ENCODE measurements at regions not wholly inside any gene's neighbourhood (a gene's known extent, or its start where the extent isn't known, plus 50 kb on each side); places are given as distances from the start of the nearest gene placed in this dataset.

DNA sequence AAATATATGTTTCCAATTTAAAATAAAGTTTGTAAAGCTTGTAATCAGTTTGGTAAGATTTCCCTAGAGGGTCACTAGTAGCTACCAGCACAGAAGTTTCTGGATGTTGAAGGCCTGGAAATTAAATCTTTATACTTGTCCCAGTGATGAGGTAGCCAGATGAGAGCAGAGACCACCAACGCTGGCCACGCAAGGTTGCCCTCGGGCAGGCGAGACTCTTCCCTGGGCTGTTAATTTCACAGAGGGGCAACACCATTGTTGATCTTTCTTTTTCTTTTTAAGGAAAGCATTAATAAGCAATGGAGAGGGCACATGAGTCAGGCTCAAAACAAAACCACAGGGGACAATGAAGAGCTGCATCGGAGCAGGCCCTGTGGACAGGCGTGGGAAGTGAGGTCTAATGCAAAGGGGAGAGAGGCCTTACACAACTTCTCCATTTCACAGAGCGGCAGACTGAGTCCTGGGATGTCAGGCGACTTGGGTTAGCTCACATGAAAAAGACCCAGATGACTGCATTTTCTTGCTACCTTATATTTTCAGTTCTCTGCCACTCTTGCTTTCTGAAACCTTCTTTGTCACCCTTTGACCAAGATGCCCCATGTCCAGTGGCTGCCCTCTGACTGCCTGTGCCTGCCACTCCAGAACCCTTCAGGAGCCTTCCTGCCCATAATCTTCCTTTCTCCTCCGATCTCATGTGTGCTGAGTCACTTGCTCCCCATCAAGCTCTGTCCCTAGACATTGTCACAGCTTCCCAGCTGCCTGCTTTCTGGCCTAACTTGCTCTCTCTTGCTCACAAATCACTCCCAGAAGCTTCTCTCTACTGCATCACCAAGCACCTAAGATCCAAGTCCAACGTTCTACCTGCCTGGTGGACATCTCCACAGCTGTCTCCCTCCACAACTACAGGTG is 107.7 kb upstream of the CDYL start:
- intact Hi-C loops (cut with micrococcal nuclease) (no loop called here), in situ Hi-C loops (cut with MboI) (no loop called here)
- Histone ChIP-seq H3K9me3 (replicated peaks; ENCODE audit: control insufficient read depth, insufficient read depth, low read depth, low read length) (no peaks in the 10 kb centered on the region), H2AFZ (ENCODE audit: low read depth, low read length) (peak overlapping the region; percentile 37; the same call in 1 of the 2 replicates), H3K9me1 (ENCODE audit: control insufficient read depth, insufficient read depth, low read length) (no peaks in the 10 kb centered on the region), H3K27me3 (ENCODE audit: control insufficient read depth in 2 of 2, insufficient read depth in 2 of 2, low read length in 2 of 2) (no peaks in the 10 kb centered on the region), H3K4me3 (no peak overlapping the region), H3K36me3 (ENCODE audit: control insufficient read depth, insufficient read depth, low read length) (no peaks in the 10 kb centered on the region), H3K4me1 (replicated peaks in 1 of 2; ENCODE audit: control insufficient read depth in 2 of 2, insufficient read depth in 2 of 2, low read length in 2 of 2) (peaks cover 2 to 44% of the 10 kb centered on the region in 2 experiments; a peak in 4 of 5 replicates), H3K79me2 (ENCODE audit: control insufficient read depth, insufficient read depth, low read length) (no peaks in the 10 kb centered on the region), H3K9ac (ENCODE audit: insufficient read depth in 1 of 2, low read depth in 2 of 2, low read length in 2 of 2) (no peak overlapping the region; a peak in 1 of 4 replicates), H3K27ac (ENCODE audit: extremely low read depth, low read depth, low read length) (no peak overlapping the region), H3K4me2 (ENCODE audit: insufficient read depth, low read length) (no peak overlapping the region; the same call in 1 of the 2 replicates), H4K20me1 (replicated peaks; ENCODE audit: control insufficient read depth, insufficient read depth, low read length) (no peaks in the 10 kb centered on the region)
- ATAC-seq, result no peak; the same call in 2 of the 3 replicates
- 45% methylated on average over 10 of the region's 10 CpGs for WGBS (ENCODE audit: insufficient coverage, low coverage, missing lambda C conversion rate)
- ChIA-PET CTCF (ENCODE audit: low intra/inter-chr PET ratio) (no interaction called here), POLR2A (interaction anchor here (0.6 to 2.1 kb wide), 4 partner anchors 9 to 274 kb away, joined by 3 to 4 read pairs (median 3); no protein-coding TSS in a partner anchor)
- DNase-seq (ENCODE audit: extremely low read depth in 1 of 4, low spot score in 3 of 4), result peak in 1 of 4 experiments; percentile 35
- BruUV-seq (replicated peaks), result no TSS peak
- FAIRE-seq, result peak; percentile 44
- TF ChIP-seq MAFG (tag; conservative IDR thresholded peaks at IDR 0.05) (peak; percentile 78), PML (IDR thresholded peaks at IDR 0.05; ENCODE audit: low read length) (no peak), NFE2 (IDR thresholded peaks at IDR 0.05; ENCODE audit: low read depth) (peak; percentile 79), XRCC5 (IDR thresholded peaks at IDR 0.05; ENCODE audit: low read depth, low read length) (no peak), RBM25 (IDR thresholded peaks at IDR 0.05; ENCODE audit: low read depth, low read length, severe bottlenecking) (peak; percentile 78)
- TF ChIP-seq, protein P1, sequence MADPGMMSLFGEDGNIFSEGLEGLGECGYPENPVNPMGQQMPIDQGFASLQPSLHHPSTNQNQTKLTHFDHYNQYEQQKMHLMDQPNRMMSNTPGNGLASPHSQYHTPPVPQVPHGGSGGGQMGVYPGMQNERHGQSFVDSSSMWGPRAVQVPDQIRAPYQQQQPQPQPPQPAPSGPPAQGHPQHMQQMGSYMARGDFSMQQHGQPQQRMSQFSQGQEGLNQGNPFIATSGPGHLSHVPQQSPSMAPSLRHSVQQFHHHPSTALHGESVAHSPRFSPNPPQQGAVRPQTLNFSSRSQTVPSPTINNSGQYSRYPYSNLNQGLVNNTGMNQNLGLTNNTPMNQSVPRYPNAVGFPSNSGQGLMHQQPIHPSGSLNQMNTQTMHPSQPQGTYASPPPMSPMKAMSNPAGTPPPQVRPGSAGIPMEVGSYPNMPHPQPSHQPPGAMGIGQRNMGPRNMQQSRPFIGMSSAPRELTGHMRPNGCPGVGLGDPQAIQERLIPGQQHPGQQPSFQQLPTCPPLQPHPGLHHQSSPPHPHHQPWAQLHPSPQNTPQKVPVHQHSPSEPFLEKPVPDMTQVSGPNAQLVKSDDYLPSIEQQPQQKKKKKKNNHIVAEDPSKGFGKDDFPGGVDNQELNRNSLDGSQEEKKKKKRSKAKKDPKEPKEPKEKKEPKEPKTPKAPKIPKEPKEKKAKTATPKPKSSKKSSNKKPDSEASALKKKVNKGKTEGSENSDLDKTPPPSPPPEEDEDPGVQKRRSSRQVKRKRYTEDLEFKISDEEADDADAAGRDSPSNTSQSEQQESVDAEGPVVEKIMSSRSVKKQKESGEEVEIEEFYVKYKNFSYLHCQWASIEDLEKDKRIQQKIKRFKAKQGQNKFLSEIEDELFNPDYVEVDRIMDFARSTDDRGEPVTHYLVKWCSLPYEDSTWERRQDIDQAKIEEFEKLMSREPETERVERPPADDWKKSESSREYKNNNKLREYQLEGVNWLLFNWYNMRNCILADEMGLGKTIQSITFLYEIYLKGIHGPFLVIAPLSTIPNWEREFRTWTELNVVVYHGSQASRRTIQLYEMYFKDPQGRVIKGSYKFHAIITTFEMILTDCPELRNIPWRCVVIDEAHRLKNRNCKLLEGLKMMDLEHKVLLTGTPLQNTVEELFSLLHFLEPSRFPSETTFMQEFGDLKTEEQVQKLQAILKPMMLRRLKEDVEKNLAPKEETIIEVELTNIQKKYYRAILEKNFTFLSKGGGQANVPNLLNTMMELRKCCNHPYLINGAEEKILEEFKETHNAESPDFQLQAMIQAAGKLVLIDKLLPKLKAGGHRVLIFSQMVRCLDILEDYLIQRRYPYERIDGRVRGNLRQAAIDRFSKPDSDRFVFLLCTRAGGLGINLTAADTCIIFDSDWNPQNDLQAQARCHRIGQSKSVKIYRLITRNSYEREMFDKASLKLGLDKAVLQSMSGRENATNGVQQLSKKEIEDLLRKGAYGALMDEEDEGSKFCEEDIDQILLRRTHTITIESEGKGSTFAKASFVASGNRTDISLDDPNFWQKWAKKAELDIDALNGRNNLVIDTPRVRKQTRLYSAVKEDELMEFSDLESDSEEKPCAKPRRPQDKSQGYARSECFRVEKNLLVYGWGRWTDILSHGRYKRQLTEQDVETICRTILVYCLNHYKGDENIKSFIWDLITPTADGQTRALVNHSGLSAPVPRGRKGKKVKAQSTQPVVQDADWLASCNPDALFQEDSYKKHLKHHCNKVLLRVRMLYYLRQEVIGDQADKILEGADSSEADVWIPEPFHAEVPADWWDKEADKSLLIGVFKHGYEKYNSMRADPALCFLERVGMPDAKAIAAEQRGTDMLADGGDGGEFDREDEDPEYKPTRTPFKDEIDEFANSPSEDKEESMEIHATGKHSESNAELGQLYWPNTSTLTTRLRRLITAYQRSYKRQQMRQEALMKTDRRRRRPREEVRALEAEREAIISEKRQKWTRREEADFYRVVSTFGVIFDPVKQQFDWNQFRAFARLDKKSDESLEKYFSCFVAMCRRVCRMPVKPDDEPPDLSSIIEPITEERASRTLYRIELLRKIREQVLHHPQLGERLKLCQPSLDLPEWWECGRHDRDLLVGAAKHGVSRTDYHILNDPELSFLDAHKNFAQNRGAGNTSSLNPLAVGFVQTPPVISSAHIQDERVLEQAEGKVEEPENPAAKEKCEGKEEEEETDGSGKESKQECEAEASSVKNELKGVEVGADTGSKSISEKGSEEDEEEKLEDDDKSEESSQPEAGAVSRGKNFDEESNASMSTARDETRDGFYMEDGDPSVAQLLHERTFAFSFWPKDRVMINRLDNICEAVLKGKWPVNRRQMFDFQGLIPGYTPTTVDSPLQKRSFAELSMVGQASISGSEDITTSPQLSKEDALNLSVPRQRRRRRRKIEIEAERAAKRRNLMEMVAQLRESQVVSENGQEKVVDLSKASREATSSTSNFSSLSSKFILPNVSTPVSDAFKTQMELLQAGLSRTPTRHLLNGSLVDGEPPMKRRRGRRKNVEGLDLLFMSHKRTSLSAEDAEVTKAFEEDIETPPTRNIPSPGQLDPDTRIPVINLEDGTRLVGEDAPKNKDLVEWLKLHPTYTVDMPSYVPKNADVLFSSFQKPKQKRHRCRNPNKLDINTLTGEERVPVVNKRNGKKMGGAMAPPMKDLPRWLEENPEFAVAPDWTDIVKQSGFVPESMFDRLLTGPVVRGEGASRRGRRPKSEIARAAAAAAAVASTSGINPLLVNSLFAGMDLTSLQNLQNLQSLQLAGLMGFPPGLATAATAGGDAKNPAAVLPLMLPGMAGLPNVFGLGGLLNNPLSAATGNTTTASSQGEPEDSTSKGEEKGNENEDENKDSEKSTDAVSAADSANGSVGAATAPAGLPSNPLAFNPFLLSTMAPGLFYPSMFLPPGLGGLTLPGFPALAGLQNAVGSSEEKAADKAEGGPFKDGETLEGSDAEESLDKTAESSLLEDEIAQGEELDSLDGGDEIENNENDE (IDR thresholded peaks at IDR 0.05; ENCODE audit: low read depth, low read length), result no peak
- TF ChIP-seq, protein P2, sequence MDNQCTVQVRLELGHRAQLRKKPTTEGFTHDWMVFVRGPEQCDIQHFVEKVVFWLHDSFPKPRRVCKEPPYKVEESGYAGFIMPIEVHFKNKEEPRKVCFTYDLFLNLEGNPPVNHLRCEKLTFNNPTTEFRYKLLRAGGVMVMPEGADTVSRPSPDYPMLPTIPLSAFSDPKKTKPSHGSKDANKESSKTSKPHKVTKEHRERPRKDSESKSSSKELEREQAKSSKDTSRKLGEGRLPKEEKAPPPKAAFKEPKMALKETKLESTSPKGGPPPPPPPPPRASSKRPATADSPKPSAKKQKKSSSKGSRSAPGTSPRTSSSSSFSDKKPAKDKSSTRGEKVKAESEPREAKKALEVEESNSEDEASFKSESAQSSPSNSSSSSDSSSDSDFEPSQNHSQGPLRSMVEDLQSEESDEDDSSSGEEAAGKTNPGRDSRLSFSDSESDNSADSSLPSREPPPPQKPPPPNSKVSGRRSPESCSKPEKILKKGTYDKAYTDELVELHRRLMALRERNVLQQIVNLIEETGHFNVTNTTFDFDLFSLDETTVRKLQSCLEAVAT (IDR thresholded peaks at IDR 0.05), result no peak

Data from K562 (cell line).